ENCODE measurements at regions not wholly inside any gene's neighbourhood (a gene's known extent, or its start where the extent isn't known, plus 50 kb on each side); places are given as distances from the start of the nearest gene placed in this dataset.

DNA sequence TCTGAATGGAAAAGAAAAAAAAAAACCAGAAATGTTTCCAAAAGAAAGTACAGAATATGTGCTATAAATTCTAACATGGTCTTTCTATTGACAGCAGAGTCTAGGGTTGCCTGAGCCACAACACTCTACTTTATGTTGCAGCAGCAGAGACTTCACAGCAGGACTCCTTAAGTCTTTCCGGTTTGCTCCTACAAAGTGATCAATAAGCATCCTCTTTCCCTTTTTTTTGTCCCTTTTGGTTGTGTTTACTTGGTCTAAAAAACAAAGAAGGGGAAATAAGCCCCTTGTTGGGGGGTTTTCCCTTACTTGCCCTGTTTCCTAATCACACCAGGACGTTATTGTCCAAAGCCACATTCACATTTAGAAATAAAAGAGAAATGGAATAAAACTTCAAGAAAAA lies 163.1 kb upstream of the MPPED2 start:
- FAIRE-seq (no peak), DNase-seq (ENCODE audit: insufficient read length, low spot score) (no peak)
- TF ChIP-seq SPI1 (IDR thresholded peaks at IDR 0.05; ENCODE audit: low read depth, low read length) (no peak), TAF1 (IDR thresholded peaks at IDR 0.05; ENCODE audit: low read depth, low read length) (no peak), POLR2A (IDR thresholded peaks at IDR 0.05; ENCODE audit: low read depth, low read length) (no peak), POLR2AphosphoS5 (IDR thresholded peaks at IDR 0.05; ENCODE audit: low read depth, low read length) (no peak), PAX5 (IDR thresholded peaks at IDR 0.05; ENCODE audit: insufficient read depth, low read length, severe bottlenecking) (no peak), POU2F2 (IDR thresholded peaks at IDR 0.05; ENCODE audit: low read depth, low read length) (no peak)

DNA sequence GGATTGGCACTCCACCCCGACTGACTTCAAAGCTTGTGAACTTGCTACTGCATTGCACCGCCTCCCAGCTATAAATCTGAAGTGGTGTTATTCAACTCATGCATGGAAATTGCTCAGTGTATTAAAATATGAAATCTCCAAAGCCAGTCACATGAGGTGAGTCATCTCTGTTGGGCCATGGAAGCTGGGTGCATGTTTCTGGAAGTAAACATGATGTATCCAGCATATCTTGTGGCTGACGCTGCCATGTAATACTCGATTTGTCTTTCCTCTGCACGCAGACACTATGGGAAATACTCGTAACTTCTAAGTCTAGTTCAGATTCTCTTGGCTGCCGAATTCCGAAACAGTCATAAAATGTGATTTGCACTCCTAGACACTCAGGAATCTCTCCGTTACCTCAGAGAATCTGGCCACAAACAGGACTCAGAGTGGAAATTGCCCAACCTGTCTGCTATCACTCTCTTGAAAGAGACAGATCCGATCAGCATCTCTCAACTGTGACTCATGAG lies 154.9 kb upstream of the MPPED2 start:
- DNase-seq (ENCODE audit: insufficient read length, low spot score) (no peak), FAIRE-seq (no peak)
- TF ChIP-seq POU2F2 (IDR thresholded peaks at IDR 0.05; ENCODE audit: low read depth, low read length), result no peak
- no peak for TF ChIP-seq POLR2A (IDR thresholded peaks at IDR 0.05; ENCODE audit: low read depth, low read length)
- TF ChIP-seq TAF1 (IDR thresholded peaks at IDR 0.05; ENCODE audit: low read depth, low read length), result no peak
- TF ChIP-seq SPI1 (IDR thresholded peaks at IDR 0.05; ENCODE audit: low read depth, low read length), result no peak

DNA sequence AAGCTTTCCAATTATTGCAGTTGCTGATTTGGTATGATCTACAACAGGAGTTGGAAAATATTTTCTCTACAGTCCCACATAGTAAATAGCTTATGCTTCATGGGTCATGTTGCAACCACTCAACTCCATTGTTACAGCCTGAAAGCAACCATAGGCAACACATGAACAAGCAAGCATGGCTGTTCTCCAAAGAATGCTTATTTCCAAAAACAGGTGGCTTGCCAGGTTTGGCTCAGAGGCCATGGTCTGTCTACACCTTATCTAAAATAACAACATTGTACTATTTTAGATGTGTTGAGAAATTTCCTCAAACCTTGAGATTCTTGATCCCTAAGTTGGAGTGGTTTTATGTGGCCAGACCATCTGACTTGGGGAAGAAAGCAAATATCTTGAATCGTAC lies 153.9 kb upstream of the MPPED2 start:
- FAIRE-seq, result no peak

DNA sequence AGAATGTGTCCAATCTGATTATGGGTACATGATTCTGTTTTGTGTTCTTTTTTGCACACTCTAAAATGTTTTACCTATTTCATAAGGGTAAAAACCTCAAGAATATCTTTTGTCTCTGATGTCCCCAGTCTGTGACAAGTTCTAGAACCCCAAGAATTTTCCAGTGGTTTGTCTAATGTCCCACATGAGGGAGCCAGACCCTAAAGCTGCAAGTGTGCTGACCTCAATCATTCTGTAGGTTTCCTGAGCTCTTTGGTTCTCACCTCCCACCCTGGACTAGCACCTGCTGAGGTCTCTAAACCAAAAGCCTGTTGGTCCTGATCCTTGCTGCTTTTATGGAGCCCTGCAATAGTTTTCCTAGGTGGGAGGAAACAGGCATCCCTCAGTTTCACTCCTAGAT lies 149.8 kb upstream of the MPPED2 start:
- DNase-seq (ENCODE audit: insufficient read length, low spot score) (no peak), FAIRE-seq (no peak)
- no peak for TF ChIP-seq PAX5 (IDR thresholded peaks at IDR 0.05; ENCODE audit: insufficient read depth, low read length, severe bottlenecking)
- TF ChIP-seq POLR2A (IDR thresholded peaks at IDR 0.05; ENCODE audit: low read depth, low read length), result no peak
- no peak for TF ChIP-seq TAF1 (IDR thresholded peaks at IDR 0.05; ENCODE audit: low read depth, low read length)
- TF ChIP-seq POLR2AphosphoS5 (IDR thresholded peaks at IDR 0.05; ENCODE audit: low read depth, low read length), result no peak
- TF ChIP-seq SPI1 (IDR thresholded peaks at IDR 0.05; ENCODE audit: low read depth, low read length), result no peak
- TF ChIP-seq POU2F2 (IDR thresholded peaks at IDR 0.05; ENCODE audit: low read depth, low read length), result no peak

More for the DNA sequence above, 153.9 kb upstream of the MPPED2 start:
- no peak for TF ChIP-seq POU2F2 (IDR thresholded peaks at IDR 0.05; ENCODE audit: low read depth, low read length)
- TF ChIP-seq TAF1 (IDR thresholded peaks at IDR 0.05; ENCODE audit: low read depth, low read length), result no peak
- TF ChIP-seq POLR2AphosphoS5 (IDR thresholded peaks at IDR 0.05; ENCODE audit: low read depth, low read length), result no peak
- no peak for TF ChIP-seq SPI1 (IDR thresholded peaks at IDR 0.05; ENCODE audit: low read depth, low read length)
- no peak for TF ChIP-seq PAX5 (IDR thresholded peaks at IDR 0.05; ENCODE audit: insufficient read depth, low read length, severe bottlenecking)
- no peak for TF ChIP-seq POLR2A (IDR thresholded peaks at IDR 0.05; ENCODE audit: low read depth, low read length)
- DNase-seq (ENCODE audit: insufficient read length, low spot score), result no peak

DNA sequence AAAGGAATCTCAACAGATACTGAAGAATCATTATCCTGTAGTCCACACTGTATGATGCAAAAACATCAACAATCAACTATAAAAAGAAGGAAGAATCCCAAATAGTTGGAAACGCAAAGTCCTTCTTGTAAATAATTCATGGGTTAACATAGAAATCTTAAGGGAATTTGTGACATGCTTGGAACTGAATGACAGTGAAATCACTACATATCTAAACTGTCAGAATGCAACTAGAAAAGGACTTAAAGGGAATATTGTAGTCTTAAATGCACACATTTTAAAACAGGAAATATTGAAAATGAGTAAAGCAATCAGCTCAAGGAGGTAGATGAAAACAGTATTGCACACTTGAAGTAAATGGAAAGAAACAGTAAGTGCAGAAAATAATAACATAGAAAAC lies 147.6 kb upstream of the MPPED2 start:
- no peak for TF ChIP-seq POLR2A (IDR thresholded peaks at IDR 0.05; ENCODE audit: low read depth, low read length)
- TF ChIP-seq POLR2AphosphoS5 (IDR thresholded peaks at IDR 0.05; ENCODE audit: low read depth, low read length), result no peak
- no peak for TF ChIP-seq POU2F2 (IDR thresholded peaks at IDR 0.05; ENCODE audit: low read depth, low read length)
- TF ChIP-seq SPI1 (IDR thresholded peaks at IDR 0.05; ENCODE audit: low read depth, low read length), result no peak
- no peak for TF ChIP-seq TAF1 (IDR thresholded peaks at IDR 0.05; ENCODE audit: low read depth, low read length)
- no peak for TF ChIP-seq PAX5 (IDR thresholded peaks at IDR 0.05; ENCODE audit: insufficient read depth, low read length, severe bottlenecking)
- DNase-seq (ENCODE audit: insufficient read length, low spot score) (no peak), FAIRE-seq (no peak)

DNA sequence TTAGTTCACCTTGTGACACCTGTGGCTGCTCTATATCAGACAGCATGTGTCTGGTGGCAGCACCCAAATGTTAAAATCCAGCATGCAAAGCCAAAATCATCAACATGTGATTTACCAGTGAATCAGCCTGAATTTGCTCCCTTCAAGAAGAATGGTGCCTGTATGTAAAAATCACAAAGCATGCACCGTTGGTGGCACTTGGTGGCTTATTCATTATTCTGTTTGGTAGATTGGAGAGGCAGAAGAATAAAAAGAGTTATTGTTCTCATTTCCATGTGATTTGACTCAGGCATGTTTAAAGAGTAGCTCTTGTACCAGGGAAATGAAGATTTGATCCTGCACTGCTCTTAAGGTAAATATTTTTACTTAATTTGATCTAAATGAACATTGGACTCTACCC lies 143.9 kb upstream of the MPPED2 start:
- FAIRE-seq (no peak), DNase-seq (ENCODE audit: insufficient read length, low spot score) (no peak)
- no peak for TF ChIP-seq POLR2A (IDR thresholded peaks at IDR 0.05; ENCODE audit: low read depth, low read length)
- no peak for TF ChIP-seq PAX5 (IDR thresholded peaks at IDR 0.05; ENCODE audit: insufficient read depth, low read length, severe bottlenecking)
- TF ChIP-seq SPI1 (IDR thresholded peaks at IDR 0.05; ENCODE audit: low read depth, low read length), result no peak
- no peak for TF ChIP-seq TAF1 (IDR thresholded peaks at IDR 0.05; ENCODE audit: low read depth, low read length)
- no peak for TF ChIP-seq POLR2AphosphoS5 (IDR thresholded peaks at IDR 0.05; ENCODE audit: low read depth, low read length)
- no peak for TF ChIP-seq POU2F2 (IDR thresholded peaks at IDR 0.05; ENCODE audit: low read depth, low read length)

DNA sequence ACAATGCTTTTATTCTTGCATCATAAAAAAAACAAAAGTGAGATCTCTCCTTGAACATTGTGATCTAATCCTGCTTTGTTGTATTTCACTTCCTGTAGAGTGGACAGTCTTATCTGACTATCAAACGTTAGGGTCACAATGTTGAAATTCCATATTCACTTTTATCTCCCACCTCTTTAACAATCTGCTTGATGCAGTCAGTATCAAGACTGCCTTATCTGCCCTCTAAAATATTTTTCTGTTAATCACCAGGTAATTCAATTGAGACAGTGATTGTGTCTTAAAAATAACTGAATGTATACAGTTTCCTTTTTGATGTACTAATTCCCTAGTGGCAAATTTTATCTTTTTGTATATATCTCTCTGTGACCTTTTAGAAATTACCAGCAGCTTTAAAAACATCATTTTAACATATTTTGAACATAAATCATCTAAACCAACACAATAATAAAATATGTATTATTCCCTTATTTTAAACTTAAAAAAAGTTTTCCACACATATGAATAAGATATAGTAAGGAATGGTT lies 143.1 kb upstream of the MPPED2 start:
- no peak for TF ChIP-seq POLR2A (IDR thresholded peaks at IDR 0.05; ENCODE audit: low read depth, low read length)
- TF ChIP-seq PAX5 (IDR thresholded peaks at IDR 0.05; ENCODE audit: insufficient read depth, low read length, severe bottlenecking), result no peak
- TF ChIP-seq SPI1 (IDR thresholded peaks at IDR 0.05; ENCODE audit: low read depth, low read length), result no peak
- no peak for TF ChIP-seq POU2F2 (IDR thresholded peaks at IDR 0.05; ENCODE audit: low read depth, low read length)
- no peak for TF ChIP-seq TAF1 (IDR thresholded peaks at IDR 0.05; ENCODE audit: low read depth, low read length)
- TF ChIP-seq POLR2AphosphoS5 (IDR thresholded peaks at IDR 0.05; ENCODE audit: low read depth, low read length), result no peak
- FAIRE-seq, result no peak
- DNase-seq (ENCODE audit: insufficient read length, low spot score), result no peak

DNA sequence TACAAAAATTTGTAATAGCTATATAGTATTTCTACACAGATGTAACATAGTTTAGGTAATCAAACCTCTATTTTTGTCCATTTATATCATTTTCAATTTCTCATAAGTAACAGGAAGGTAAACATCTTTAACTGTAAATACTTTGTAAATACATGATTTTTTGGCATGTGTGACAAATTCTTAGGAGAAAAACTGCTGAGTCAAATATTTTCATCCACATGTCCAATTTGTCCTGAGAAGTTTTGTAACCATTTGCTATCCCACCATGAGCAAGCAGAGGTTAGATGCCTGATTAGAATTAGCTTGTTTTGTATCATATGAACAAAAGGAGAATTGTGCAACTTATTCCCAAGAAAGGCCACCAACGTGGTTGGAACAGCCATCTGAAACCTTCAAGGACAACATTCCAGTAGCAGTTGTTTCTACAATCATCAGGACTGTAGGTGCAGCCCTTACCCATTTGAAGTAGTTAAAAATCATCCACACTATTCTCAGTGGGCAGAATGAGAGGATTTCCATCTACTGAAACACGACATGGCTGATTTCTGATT lies 139.6 kb upstream of the MPPED2 start:
- no peak for TF ChIP-seq PAX5 (IDR thresholded peaks at IDR 0.05; ENCODE audit: insufficient read depth, low read length, severe bottlenecking)
- no peak for TF ChIP-seq TAF1 (IDR thresholded peaks at IDR 0.05; ENCODE audit: low read depth, low read length)
- no peak for TF ChIP-seq POLR2AphosphoS5 (IDR thresholded peaks at IDR 0.05; ENCODE audit: low read depth, low read length)
- no peak for TF ChIP-seq POU2F2 (IDR thresholded peaks at IDR 0.05; ENCODE audit: low read depth, low read length)
- TF ChIP-seq SPI1 (IDR thresholded peaks at IDR 0.05; ENCODE audit: low read depth, low read length), result no peak
- no peak for TF ChIP-seq POLR2A (IDR thresholded peaks at IDR 0.05; ENCODE audit: low read depth, low read length)
- no peak for DNase-seq (ENCODE audit: insufficient read length, low spot score)
- no peak for FAIRE-seq

DNA sequence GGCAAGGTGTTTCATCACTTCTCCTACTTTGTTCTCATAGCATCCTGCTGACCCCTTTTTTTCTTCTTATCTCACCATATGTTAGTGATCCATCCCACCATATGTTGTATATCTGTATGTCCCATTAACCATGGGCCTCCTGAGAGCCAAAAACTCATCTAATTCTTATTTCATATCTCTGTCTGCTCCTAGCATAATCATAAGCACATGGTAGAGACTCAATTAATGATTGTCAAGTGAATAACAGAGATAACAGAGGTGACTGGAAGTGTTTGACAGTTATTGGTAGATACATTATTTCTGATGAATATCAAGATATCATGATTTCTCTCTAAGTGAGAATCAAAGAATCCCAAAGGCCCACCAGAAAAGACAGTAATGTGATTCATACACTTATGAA lies 138.1 kb upstream of the MPPED2 start:
- TF ChIP-seq POLR2A (IDR thresholded peaks at IDR 0.05; ENCODE audit: low read depth, low read length), result no peak
- no peak for TF ChIP-seq SPI1 (IDR thresholded peaks at IDR 0.05; ENCODE audit: low read depth, low read length)
- no peak for TF ChIP-seq POLR2AphosphoS5 (IDR thresholded peaks at IDR 0.05; ENCODE audit: low read depth, low read length)
- no peak for TF ChIP-seq PAX5 (IDR thresholded peaks at IDR 0.05; ENCODE audit: insufficient read depth, low read length, severe bottlenecking)
- no peak for TF ChIP-seq TAF1 (IDR thresholded peaks at IDR 0.05; ENCODE audit: low read depth, low read length)
- TF ChIP-seq POU2F2 (IDR thresholded peaks at IDR 0.05; ENCODE audit: low read depth, low read length), result no peak
- FAIRE-seq (no peak), DNase-seq (ENCODE audit: insufficient read length, low spot score) (no peak)
